ENCODE measurements at regions not wholly inside any gene's neighbourhood (a gene's known extent, or its start where the extent isn't known, plus 50 kb on each side); places are given as distances from the start of the nearest gene placed in this dataset.

DNA sequence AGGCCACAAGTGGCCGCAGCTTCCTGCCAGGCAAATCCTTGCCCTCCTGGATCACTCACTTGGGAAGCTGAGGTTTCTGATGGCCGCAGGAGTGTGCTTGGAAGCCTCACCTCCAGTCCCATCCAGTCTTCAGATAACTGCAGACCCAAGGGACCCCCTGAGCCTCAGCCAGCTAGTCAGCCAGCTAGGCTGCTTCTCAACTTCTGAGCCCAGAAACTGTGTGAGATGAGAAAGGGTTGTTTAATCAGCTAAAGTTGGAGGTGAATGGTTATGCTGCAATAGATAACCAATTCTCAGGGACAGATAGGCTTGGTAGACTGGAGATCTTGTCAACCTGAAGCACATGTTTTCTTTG lies 96.9 kb downstream of the THBS2 start:
- TF ChIP-seq, protein P1, sequence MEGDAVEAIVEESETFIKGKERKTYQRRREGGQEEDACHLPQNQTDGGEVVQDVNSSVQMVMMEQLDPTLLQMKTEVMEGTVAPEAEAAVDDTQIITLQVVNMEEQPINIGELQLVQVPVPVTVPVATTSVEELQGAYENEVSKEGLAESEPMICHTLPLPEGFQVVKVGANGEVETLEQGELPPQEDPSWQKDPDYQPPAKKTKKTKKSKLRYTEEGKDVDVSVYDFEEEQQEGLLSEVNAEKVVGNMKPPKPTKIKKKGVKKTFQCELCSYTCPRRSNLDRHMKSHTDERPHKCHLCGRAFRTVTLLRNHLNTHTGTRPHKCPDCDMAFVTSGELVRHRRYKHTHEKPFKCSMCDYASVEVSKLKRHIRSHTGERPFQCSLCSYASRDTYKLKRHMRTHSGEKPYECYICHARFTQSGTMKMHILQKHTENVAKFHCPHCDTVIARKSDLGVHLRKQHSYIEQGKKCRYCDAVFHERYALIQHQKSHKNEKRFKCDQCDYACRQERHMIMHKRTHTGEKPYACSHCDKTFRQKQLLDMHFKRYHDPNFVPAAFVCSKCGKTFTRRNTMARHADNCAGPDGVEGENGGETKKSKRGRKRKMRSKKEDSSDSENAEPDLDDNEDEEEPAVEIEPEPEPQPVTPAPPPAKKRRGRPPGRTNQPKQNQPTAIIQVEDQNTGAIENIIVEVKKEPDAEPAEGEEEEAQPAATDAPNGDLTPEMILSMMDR (IDR thresholded peaks at IDR 0.05) = no peak
- no peak for TF ChIP-seq EP300 (IDR thresholded peaks at IDR 0.05)

Data from tibial nerve (tissue), 4 donors.